EH (cell line): ENCODE measurements at regions not wholly inside any gene's neighbourhood (a gene's known extent, or its start where the extent isn't known, plus 50 kb on each side); places are given as distances from the start of the nearest gene placed in this dataset.
"Not testable (repeated sequence)": the region's sequence is repeated elsewhere in the genome, so short reads cannot be mapped to it uniquely, and the experiment has no call there.

ENCODE experiments used
- DNase-seq: peaks from one replicate; pipeline ENCODE4 v3.0.0-alpha.2; 2015; ENCODE audit warnings: low read depth

DNA sequence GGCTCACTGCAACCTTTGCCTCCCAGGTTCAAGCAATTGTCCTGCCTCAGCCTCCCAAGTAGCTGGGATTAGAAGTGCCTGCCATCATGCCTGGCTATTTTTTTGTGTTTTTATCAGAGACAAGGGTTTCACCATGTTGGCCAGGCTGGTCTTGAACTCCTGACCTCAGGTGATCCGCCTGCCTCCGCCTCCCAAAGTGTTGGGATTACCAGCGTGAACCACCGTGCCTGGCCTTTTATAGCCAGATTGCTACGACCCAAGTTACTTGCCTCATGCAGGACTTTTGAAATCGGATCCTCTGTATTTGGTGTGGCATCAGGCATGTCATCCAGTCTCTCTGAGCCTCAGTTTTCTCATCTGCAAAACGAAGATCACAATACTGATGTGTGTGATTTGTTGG lies 115.9 kb upstream of the MYCN start:
- not testable (repeated sequence) for DNase-seq

GRCh38 chr2:15825276-15825980 lies 114.9 kb upstream of the MYCN start:
- DNase-seq = no peak

DNA sequence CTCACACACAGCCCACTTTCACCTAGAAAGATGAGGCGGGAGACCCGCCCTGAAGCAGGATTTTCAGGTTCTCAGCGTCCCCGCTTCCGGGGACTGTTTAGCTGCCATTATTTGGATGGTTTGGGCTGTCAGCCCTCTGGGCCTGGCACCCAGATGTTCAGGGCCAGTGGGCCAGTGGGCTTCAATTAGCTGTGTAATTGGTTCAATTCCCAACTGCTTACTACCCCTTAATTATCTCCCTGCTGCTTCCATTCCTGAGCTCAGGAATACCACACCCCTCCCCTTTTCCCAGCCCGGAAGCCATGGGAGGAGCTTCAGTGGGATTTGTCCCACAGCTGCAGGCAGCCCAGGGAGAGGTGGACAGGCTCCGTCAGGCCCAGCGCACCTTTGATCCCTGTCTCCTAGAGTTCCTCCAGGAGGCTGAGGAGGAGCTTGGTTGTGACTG lies 114.1 kb upstream of the MYCN start:
- DNase-seq = no peak

- DNase-seq = no peak
These were observed 113.3 kb upstream of the MYCN start for GRCh38 chr2:15827001-15827400.

- no peak for DNase-seq
These were observed 111.8 kb upstream of the MYCN start for GRCh38 chr2:15828576-15828975.

GRCh38 chr2:15829091-15829801 lies 111.1 kb upstream of the MYCN start:
- no peak for DNase-seq

DNA sequence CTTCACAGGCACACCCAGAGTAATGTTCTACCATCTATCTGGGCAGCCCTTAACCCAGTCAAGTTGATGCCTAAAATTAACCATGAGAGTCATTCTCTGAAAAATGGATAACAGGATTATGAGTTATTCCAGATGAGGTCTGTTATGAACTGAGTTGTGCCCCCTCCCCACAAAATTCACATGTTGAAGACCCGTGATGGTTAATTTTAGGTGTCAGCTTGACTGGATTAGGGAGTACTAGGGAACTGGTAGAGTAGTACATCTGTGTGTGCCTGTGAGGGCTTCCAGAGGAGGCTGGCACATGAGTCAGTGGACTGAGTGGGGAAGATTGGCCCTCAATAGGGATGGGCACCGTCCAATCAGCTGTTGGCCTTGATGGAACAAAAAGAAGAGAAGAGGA lies 110.4 kb upstream of the MYCN start:
- no peak for DNase-seq

- DNase-seq = no peak
These were observed 109.3 kb upstream of the MYCN start for GRCh38 chr2:15830937-15831549.

GRCh38 chr2:15832030-15832709 lies 108.2 kb upstream of the MYCN start:
- no peak for DNase-seq

GRCh38 chr2:15832849-15833680 lies 107.3 kb upstream of the MYCN start:
- DNase-seq = no peak

DNA sequence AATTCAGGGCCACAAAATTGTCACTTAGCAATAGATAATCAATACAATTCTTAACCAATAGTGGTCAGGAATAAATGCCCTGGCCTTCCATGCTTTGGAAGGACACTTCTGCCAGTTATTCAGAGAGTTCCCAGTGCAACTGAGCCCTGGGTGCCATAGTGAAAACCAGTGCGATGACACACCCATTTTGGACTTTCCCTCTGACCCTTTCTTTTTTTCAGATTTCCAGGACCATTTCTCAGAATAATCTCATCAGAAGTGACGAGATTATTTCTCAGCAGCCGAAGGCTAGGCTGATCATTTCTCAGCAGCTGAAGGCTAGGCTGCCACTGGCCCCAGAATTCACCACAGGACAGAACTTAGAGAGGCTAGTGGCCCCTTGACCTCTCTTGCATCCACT lies 106.6 kb upstream of the MYCN start:
- DNase-seq = no peak

- DNase-seq = no peak
These were observed 105.8 kb upstream of the MYCN start for GRCh38 chr2:15834381-15835031.

GRCh38 chr2:15835991-15836688 lies 104.2 kb upstream of the MYCN start:
- no peak for DNase-seq

DNA sequence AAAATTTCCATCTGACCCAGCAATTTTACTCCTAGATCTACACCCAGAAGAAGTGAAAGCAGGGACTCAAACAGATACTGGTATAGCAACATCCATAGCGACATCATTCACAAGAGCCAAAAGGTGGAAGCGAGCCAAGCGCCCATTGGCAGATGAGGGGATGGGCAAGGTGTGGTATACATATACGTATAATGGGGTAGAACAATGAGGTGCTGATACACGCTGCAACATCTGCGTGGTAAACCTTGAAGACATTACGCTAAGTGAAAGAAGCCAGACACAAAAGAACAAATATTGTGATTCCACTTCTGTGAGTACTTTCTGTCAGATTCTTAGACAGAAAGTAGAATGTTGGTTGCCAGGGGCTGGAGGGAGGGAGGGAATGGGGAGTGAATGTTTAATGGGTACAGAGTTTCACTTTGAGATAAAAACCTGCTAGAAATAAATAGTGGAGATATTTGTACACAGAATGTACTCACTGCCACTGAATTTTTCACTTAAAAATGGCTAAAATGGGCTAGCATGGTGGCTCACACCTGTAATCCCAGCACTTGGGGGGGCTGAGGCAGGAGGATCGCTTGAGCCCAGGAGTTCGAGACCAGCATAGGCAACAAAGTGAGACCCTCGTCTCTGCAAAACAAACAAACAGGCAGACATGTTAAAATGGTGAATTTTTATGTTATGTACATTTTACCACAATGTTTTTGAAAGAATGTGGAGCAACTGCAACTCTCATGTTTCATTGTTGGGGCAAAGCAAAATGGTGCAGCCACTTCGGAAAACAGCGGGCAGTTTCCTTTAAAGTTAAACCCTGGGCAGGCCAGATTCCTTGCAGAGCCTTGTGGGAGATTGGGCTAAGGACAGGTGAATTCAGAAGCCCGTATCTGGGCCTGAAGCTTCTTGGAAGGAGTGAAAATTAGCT lies 103.4 kb upstream of the MYCN start:
- no peak for DNase-seq

DNA sequence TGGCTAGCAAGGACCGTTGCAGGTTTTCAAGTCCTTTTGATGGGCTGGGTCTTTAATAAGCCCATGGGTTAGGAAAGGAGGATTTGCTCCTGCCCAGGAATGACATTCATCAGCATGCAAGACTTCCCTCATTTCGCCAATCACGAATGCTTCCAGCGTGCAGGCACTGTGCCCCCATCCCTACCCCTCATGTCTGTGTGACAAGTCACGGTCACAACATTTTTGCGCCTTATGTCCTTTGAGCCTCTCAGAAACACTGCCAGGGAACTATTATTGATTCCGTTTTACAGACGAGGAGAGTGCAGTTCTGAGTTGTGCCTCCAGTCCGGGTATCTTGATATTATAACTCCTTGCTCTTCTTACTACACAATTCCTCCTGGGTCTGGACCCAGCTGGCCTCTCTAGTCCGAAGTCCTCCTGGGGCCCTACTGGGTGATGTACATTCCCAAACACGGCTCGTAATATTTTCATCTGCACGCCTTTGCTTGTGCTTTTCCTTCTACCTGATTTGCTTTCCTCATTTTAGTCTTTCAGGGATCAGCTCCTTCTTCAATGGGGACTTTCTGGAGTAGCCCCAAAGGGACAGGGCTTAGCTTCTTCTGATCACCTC lies 101.8 kb upstream of the MYCN start:
- no peak for DNase-seq

GRCh38 chr2:15839426-15840124 lies 100.8 kb upstream of the MYCN start:
- no peak for DNase-seq

- no peak for DNase-seq
These were observed 100.2 kb upstream of the MYCN start for GRCh38 chr2:15840148-15840547.

GRCh38 chr2:15840969-15841368 lies 99.4 kb upstream of the MYCN start:
- DNase-seq = no peak
